ENCODE measurements at regions not wholly inside any gene's neighbourhood (a gene's known extent, or its start where the extent isn't known, plus 50 kb on each side); places are given as distances from the start of the nearest gene placed in this dataset.

DNA sequence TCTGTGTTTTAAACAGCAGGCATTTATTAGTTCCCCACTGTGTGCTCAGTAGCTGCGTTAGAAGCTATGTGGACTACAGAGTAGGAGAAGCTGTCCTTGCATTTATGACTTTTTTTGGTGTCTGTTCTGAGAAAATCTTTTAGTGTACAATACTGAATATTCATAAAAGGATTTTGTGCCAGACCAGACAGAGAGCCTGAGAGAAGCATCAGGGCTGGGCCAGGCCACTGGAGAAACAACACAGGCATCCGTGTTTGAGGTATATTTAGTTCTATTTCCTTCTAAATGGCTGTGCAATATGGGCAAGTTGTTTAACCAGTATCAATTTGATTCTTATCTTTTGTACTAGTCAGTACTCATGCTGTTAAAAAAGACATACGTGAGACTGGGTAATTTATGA is 182.8 kb downstream of the SH2D4B start:
- TF ChIP-seq, protein P1, sequence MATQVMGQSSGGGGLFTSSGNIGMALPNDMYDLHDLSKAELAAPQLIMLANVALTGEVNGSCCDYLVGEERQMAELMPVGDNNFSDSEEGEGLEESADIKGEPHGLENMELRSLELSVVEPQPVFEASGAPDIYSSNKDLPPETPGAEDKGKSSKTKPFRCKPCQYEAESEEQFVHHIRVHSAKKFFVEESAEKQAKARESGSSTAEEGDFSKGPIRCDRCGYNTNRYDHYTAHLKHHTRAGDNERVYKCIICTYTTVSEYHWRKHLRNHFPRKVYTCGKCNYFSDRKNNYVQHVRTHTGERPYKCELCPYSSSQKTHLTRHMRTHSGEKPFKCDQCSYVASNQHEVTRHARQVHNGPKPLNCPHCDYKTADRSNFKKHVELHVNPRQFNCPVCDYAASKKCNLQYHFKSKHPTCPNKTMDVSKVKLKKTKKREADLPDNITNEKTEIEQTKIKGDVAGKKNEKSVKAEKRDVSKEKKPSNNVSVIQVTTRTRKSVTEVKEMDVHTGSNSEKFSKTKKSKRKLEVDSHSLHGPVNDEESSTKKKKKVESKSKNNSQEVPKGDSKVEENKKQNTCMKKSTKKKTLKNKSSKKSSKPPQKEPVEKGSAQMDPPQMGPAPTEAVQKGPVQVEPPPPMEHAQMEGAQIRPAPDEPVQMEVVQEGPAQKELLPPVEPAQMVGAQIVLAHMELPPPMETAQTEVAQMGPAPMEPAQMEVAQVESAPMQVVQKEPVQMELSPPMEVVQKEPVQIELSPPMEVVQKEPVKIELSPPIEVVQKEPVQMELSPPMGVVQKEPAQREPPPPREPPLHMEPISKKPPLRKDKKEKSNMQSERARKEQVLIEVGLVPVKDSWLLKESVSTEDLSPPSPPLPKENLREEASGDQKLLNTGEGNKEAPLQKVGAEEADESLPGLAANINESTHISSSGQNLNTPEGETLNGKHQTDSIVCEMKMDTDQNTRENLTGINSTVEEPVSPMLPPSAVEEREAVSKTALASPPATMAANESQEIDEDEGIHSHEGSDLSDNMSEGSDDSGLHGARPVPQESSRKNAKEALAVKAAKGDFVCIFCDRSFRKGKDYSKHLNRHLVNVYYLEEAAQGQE (IDR thresholded peaks at IDR 0.05; ENCODE audit: insufficient read depth in 1 of 2, low read depth in 2 of 2, low read length in 2 of 2) = no peak
- TF ChIP-seq SIN3A (IDR thresholded peaks at IDR 0.05; ENCODE audit: borderline replicate concordance, insufficient read depth, low read length) (no peak), TAF1 (IDR thresholded peaks at IDR 0.05; ENCODE audit: borderline replicate concordance, insufficient read depth, low read length) (no peak), FOXP2 (optimal IDR thresholded peaks at IDR 0.05; ENCODE audit: borderline replicate concordance, extremely low read depth, extremely low read length, insufficient read depth) (no peak), POLR2AphosphoS5 (IDR thresholded peaks at IDR 0.05; ENCODE audit: low read depth, low read length) (no peak)

DNA sequence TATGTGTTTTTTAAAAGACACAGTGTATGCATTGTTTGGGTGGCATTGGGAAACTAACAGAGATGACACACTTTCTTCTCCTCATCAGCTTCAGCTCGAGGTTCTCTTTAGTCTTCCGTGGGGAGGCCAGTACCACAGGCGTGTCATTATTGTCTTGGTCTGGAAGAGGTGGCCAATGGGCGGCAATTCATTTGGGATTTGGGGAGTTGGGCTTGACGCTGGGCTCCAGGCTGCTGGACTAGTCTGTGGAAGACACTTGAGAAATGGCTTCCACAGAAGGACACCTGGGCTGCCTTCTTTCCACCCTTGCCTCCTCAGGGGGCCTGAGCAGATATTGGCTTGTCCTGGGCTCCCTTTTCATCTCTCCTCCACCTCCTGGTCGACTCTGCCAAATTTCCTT is 192.2 kb downstream of the SH2D4B start:
- TF ChIP-seq TAF1 (IDR thresholded peaks at IDR 0.05; ENCODE audit: borderline replicate concordance, insufficient read depth, low read length) (no peak), FOXP2 (optimal IDR thresholded peaks at IDR 0.05; ENCODE audit: borderline replicate concordance, extremely low read depth, extremely low read length, insufficient read depth) (no peak), POLR2AphosphoS5 (IDR thresholded peaks at IDR 0.05; ENCODE audit: low read depth, low read length) (no peak), SIN3A (IDR thresholded peaks at IDR 0.05; ENCODE audit: borderline replicate concordance, insufficient read depth, low read length) (no peak)
- TF ChIP-seq, protein P1 (IDR thresholded peaks at IDR 0.05; ENCODE audit: insufficient read depth in 1 of 2, low read depth in 2 of 2, low read length in 2 of 2) = no peak

GRCh38 chr10:80730522-80730921 is 192.8 kb downstream of the SH2D4B start:
- TF ChIP-seq FOXP2 (optimal IDR thresholded peaks at IDR 0.05; ENCODE audit: borderline replicate concordance, extremely low read depth, extremely low read length, insufficient read depth) = no peak
- TF ChIP-seq SIN3A (IDR thresholded peaks at IDR 0.05; ENCODE audit: borderline replicate concordance, insufficient read depth, low read length) = no peak
- no peak for TF ChIP-seq TAF1 (IDR thresholded peaks at IDR 0.05; ENCODE audit: borderline replicate concordance, insufficient read depth, low read length)
- TF ChIP-seq, protein P1 (IDR thresholded peaks at IDR 0.05; ENCODE audit: insufficient read depth in 1 of 2, low read depth in 2 of 2, low read length in 2 of 2) = no peak
- no peak for TF ChIP-seq POLR2AphosphoS5 (IDR thresholded peaks at IDR 0.05; ENCODE audit: low read depth, low read length)

DNA sequence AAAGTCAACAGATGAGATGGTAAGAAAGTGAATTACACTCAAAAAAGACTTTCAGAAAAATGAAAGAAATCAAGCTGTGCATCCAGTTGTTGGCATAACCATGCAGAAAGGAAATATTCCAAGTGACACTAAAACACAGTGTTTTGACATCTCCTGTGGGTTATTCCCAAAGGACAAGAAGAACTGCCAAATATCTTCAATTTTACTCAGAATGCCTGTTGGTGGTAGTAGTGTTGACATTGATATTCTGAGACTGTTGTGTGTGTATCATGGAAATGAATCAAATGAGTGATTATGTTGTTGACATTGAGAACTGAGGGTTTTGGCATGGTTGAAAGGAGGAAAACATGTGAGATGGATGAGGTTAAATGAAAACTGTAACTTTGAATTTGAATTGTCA is 196.9 kb downstream of the SH2D4B start:
- TF ChIP-seq SIN3A (IDR thresholded peaks at IDR 0.05; ENCODE audit: borderline replicate concordance, insufficient read depth, low read length) (no peak), POLR2AphosphoS5 (IDR thresholded peaks at IDR 0.05; ENCODE audit: low read depth, low read length) (no peak), FOXP2 (optimal IDR thresholded peaks at IDR 0.05; ENCODE audit: borderline replicate concordance, extremely low read depth, extremely low read length, insufficient read depth) (no peak), TAF1 (IDR thresholded peaks at IDR 0.05; ENCODE audit: borderline replicate concordance, insufficient read depth, low read length) (no peak)
- TF ChIP-seq, protein P1 (IDR thresholded peaks at IDR 0.05; ENCODE audit: insufficient read depth in 1 of 2, low read depth in 2 of 2, low read length in 2 of 2) = no peak

DNA sequence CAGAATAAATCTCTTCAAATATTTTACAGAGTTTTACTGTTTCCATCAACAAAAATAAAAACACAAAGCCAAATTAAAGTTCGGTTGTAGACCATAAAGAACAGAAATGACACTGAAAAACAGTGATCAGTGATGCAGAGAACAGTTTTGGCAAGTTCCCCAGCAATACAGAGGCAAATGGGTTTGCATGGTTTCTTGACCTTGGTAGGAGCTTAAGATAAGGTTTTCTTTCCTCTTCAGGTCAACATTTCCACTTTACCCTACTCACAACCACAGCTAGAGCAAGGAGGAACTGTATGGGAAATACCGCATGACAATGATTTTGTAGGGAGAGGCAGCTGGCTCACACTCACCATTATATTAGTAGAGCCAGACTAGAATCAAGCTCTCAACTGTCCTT is 199.5 kb downstream of the SH2D4B start:
- no peak for TF ChIP-seq TAF1 (IDR thresholded peaks at IDR 0.05; ENCODE audit: borderline replicate concordance, insufficient read depth, low read length)
- TF ChIP-seq SIN3A (IDR thresholded peaks at IDR 0.05; ENCODE audit: borderline replicate concordance, insufficient read depth, low read length) = no peak
- TF ChIP-seq, protein P1 (IDR thresholded peaks at IDR 0.05; ENCODE audit: insufficient read depth in 1 of 2, low read depth in 2 of 2, low read length in 2 of 2) = no peak
- no peak for TF ChIP-seq FOXP2 (optimal IDR thresholded peaks at IDR 0.05; ENCODE audit: borderline replicate concordance, extremely low read depth, extremely low read length, insufficient read depth)
- no peak for TF ChIP-seq POLR2AphosphoS5 (IDR thresholded peaks at IDR 0.05; ENCODE audit: low read depth, low read length)

Measured in PFSK-1 (cell line).